ENCODE measurements at regions not wholly inside any gene's neighbourhood (a gene's known extent, or its start where the extent isn't known, plus 50 kb on each side); places are given as distances from the start of the nearest gene placed in this dataset.

DNA sequence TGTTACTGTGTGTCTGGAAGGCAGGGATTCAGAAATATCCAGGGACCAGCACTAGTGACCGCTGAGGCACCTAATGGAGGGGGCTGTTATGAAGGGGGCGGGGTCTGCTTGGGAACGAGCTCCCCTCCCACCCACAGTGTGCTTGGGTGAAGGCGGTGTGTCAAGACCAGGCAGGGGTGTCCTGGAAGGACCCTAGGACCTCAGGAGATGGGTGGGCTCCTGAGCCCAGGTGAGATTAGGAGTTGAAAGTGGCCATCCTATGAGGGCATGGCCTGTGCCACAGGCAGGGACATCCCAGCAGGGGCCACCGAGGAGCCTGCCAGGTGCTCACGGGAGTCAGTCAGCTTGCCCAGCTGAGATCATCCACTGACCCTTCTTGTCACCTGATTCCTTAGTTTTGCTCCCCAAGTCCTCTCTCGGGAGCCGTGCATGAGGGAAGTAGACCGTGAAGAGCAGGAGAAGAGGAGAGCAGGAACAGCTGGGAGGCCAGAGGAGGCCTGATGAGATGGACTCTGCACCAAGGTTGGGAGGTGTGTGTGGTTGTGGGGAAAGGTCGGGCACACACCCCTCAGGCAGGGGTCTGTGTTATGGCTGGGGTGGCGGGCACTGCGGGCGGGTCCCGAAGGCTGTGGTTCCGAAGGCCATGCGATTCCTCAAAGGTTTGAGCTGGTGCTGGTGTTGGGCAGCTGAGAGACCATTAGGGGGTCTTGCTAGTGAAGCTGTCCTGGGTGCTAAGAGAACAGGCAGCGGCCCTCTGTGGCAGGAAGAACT is 180.9 kb upstream of the HS6ST1 start:
- no peak for DNase-seq (ENCODE audit: low read depth)
- no peak overlapping the region for H3K4me3 ChIP-seq (ENCODE audit: low read length)
- TF ChIP-seq, protein P1, sequence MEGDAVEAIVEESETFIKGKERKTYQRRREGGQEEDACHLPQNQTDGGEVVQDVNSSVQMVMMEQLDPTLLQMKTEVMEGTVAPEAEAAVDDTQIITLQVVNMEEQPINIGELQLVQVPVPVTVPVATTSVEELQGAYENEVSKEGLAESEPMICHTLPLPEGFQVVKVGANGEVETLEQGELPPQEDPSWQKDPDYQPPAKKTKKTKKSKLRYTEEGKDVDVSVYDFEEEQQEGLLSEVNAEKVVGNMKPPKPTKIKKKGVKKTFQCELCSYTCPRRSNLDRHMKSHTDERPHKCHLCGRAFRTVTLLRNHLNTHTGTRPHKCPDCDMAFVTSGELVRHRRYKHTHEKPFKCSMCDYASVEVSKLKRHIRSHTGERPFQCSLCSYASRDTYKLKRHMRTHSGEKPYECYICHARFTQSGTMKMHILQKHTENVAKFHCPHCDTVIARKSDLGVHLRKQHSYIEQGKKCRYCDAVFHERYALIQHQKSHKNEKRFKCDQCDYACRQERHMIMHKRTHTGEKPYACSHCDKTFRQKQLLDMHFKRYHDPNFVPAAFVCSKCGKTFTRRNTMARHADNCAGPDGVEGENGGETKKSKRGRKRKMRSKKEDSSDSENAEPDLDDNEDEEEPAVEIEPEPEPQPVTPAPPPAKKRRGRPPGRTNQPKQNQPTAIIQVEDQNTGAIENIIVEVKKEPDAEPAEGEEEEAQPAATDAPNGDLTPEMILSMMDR (IDR thresholded peaks at IDR 0.05; ENCODE audit: insufficient read depth, low read depth, low read length, missing control alignments) = no peak

DNA sequence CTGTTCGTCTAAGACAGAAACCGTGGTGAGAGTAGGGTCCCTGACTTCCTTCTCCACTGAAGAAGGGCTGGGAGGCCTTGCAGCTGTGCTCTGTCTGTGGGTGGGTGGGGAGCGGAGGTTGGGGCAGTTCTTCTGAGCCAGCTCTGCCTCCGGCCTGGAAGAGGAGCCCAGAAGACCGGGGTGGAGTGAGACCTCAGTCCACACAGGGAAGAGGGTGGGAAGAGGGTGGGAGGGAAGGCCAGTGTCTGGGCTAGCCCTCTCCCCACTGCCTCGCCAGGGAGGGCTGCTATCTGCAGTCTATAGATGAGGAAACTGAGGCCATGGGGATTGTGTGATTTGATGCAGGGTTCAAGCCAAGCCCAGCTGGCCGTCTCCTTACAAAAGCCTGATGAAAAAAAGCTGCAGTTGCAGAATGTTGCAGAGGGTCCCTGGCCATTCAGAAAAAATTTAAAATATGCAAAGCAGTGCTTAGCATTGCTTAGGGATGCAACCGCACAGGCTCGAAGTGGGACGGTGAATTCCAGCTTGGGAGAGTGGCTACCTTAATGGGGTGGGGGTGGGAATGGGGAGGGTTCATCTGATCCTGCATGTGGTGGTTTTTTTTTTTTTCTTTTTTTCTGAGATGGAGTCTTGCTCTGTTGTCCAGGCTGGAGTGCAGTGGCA is 181.6 kb upstream of the HS6ST1 start:
- DNase-seq (ENCODE audit: low read depth) = no peak
- H3K4me3 ChIP-seq (ENCODE audit: low read length) = no peak overlapping the region
- TF ChIP-seq, protein P1 (IDR thresholded peaks at IDR 0.05; ENCODE audit: insufficient read depth, low read depth, low read length, missing control alignments) = no peak

DNA sequence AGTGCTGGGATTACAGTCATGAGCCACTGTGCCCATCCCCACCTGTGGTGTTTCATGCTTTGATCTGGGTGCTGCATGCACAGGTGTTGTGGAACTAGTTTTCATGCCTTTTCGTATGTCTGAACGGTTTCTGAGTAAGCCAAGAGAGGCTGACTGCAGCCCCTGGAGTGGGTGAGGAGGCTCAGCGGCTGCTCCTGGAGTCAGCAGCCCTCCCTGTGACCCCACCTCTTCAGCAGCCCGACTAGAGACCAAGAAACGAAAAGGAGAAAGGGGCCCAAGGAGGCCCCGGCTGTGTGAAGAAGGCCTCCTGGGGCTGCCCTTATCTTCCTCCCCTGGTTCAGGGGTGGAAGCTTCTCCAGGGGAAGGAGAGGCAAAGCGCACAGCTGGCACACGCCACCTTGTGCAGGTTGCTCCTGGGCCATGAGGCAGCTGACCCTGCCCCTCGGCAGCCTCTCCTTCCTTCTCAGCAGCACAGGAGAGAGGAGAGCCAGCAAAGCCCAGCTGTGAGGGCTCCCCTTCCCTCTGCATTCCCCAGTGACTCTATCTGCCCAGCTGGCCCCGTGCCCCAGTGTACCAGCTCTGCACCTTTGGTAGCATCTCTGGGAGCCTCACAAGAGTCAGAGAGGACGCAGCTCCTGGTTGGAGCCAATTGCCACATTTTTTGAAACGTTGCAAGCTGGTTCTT is 182.5 kb upstream of the HS6ST1 start:
- TF ChIP-seq, protein P1 (IDR thresholded peaks at IDR 0.05; ENCODE audit: insufficient read depth, low read depth, low read length, missing control alignments) = no peak
- H3K4me3 ChIP-seq (ENCODE audit: low read length) = no peak overlapping the region
- DNase-seq (ENCODE audit: low read depth) = no peak

DNA sequence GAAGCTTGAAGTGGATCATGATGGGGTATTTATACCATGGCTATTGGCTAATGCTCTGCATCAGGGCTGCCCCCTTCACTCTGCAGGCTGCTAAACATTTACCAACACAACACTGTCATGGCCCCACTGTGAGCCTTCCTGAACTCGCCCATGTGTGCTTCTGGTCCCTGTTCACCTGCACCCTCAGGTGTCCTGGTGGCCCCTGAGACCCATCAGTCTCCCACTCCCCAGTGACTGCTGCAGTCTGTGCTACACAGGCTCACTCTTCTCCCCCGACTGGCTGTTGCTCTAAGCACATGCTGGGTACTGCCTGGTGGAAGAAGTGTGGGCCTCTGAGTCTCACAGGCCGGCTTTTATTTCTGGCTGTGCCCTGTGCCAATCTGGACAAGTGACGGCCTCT is 183.0 kb upstream of the HS6ST1 start:
- no peak overlapping the region for H3K4me3 ChIP-seq (ENCODE audit: low read length)
- DNase-seq (ENCODE audit: low read depth) = no peak
- TF ChIP-seq, protein P1 (IDR thresholded peaks at IDR 0.05; ENCODE audit: insufficient read depth, low read depth, low read length, missing control alignments) = no peak

DNA sequence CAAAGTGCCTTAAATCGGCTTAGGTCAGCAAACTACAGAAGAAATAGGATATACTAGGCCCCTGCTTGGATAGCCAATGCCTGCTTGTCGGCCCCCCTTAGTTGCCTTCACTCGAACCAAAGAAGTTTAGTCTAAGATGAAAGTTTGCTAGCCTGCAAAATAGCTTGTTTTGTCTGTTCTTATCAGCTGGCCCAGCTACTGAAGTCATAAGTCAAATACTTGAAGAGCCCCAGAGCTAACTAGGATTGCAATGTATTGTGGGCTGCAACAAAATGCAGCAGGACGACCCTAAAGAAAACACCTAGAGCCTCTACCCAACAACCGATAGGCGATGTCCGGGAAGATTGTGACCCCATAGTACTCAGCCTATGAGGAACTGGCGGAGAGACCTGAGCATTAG is 183.5 kb upstream of the HS6ST1 start:
- TF ChIP-seq, protein P1 (IDR thresholded peaks at IDR 0.05; ENCODE audit: insufficient read depth, low read depth, low read length, missing control alignments) = no peak
- no peak for DNase-seq (ENCODE audit: low read depth)
- H3K4me3 ChIP-seq (ENCODE audit: low read length) = no peak overlapping the region

DNA sequence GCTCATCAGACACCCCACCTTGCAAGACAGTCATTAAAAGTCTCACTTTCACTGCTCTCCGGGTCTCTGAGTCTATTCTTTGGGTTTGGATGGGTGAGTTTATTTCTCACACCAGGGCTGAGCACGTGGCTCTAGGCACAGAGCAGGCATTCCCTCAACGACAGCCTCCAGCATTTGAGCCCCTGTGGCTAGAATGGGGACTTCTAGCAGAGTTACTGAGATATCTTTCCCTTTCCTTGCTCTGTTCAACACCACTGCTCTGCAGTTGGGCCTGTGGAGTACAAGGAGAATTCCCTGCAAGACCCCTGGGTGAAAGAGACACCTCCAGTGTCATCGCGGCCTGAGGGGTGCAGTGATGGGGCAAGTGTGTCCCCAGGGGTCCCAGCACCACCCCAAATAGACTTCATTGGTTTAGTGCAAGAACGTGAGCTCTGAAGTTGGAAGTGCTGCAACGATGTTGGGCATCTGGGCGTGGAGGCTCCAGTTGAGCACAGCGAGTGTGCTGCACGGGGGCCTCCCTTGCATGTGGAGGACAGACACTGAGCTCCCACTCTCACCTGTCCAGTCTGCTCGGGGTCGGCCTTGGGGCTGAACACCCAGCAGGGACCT is 184.1 kb upstream of the HS6ST1 start:
- no peak for DNase-seq (ENCODE audit: low read depth)
- no peak overlapping the region for H3K4me3 ChIP-seq (ENCODE audit: low read length)
- TF ChIP-seq, protein P1 (IDR thresholded peaks at IDR 0.05; ENCODE audit: insufficient read depth, low read depth, low read length, missing control alignments) = no peak

Data from epithelial cell of esophagus (primary cell).